ENCODE measurements at regions not wholly inside any gene's neighbourhood (a gene's known extent, or its start where the extent isn't known, plus 50 kb on each side); places are given as distances from the start of the nearest gene placed in this dataset.

DNA sequence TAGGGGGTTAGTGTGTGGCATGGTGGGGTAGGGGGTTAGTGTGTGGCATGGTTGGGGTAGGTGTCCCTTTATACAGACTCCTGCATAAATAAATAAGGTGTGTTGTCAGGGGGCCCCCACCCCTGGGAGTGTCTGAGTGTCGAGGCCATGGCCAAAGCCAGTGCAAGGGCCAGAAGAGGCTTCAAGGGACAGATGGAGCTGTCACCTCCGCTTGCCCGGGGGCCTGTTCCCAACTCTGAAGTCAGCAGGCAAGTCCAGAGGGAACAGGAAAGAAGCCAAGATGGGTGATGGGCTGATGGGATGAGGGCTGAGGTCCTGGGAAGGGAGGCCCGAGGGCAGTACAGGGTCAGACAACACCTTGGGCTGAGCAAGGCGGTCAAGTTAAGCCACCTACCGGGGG is 997.8 kb downstream of the BRD1 start:
- FAIRE-seq = no peak
- no peak for TF ChIP-seq POU2F2 (IDR thresholded peaks at IDR 0.05; ENCODE audit: low read depth, low read length)
- TF ChIP-seq TAF1 (IDR thresholded peaks at IDR 0.05; ENCODE audit: low read depth, low read length) = no peak
- no peak for TF ChIP-seq PAX5 (IDR thresholded peaks at IDR 0.05; ENCODE audit: insufficient read depth, low read length, severe bottlenecking)
- no peak for TF ChIP-seq POLR2A (IDR thresholded peaks at IDR 0.05; ENCODE audit: low read depth, low read length)
- TF ChIP-seq SPI1 (IDR thresholded peaks at IDR 0.05; ENCODE audit: low read depth, low read length) = no peak
- TF ChIP-seq POLR2AphosphoS5 (IDR thresholded peaks at IDR 0.05; ENCODE audit: low read depth, low read length) = no peak
- DNase-seq (ENCODE audit: insufficient read length, low spot score) = no peak

DNA sequence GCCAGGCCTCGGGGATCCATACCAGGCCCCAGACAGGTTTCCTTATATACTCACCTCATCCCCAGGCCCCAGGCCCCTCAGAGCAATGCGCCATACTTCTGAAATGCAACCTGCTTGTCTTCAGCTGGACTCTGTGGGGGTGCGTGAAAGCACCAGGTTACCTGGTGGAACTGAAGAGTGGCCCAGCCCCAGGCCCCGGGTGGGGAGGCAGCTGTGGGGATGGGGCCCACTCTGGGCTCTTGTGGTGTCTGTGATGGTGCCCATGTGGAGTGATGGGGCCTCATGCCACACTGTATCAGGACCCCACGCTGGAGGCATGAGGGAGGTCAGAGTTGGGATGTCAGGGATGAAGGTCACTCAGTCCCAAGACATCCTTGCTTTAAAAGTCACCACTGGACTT is 999.0 kb downstream of the BRD1 start:
- FAIRE-seq (no peak), DNase-seq (ENCODE audit: insufficient read length, low spot score) (no peak)
- no peak for TF ChIP-seq PAX5 (IDR thresholded peaks at IDR 0.05; ENCODE audit: insufficient read depth, low read length, severe bottlenecking)

DNA sequence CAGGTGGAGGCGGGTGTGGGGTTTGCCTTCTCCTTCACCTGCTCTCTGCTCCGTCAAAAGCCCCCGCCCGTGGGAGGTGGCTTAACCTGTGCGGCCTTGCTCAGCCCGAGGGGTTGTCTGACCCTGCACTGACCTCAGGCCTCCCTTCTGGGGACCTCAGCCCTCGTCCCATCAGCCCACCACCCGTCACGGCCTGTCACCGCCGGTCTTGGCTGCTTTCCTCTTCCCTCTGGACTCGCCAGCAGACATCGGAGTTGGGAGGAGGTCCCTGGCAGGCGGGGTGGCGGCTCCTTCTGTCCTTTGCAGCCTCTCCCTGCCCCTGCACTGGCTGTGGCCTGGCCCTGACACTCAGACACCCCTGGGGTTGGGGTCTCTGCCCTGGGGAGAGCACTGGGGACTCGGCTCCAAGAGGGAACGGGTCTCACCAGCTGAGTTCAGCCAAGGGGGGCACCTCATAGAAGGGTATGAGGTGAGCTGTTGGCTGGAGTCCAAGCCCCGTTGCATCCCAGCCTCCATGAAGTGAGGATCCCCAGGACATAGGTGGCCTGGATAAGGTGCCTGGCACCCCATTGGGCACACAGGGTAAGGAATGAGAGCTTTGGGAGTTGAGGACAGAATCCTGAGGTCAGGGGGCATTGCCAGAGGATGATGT is 999.6 kb downstream of the BRD1 start:
- no peak for TF ChIP-seq POLR2AphosphoS5 (IDR thresholded peaks at IDR 0.05; ENCODE audit: low read depth, low read length)
- TF ChIP-seq TAF1 (IDR thresholded peaks at IDR 0.05; ENCODE audit: low read depth, low read length) = no peak
- no peak for TF ChIP-seq PAX5 (IDR thresholded peaks at IDR 0.05; ENCODE audit: insufficient read depth, low read length, severe bottlenecking)
- no peak for TF ChIP-seq POU2F2 (IDR thresholded peaks at IDR 0.05; ENCODE audit: low read depth, low read length)
- no peak for TF ChIP-seq SPI1 (IDR thresholded peaks at IDR 0.05; ENCODE audit: low read depth, low read length)
- no peak for TF ChIP-seq POLR2A (IDR thresholded peaks at IDR 0.05; ENCODE audit: low read depth, low read length)
- no peak for DNase-seq (ENCODE audit: insufficient read length, low spot score)
- FAIRE-seq = no peak

DNA sequence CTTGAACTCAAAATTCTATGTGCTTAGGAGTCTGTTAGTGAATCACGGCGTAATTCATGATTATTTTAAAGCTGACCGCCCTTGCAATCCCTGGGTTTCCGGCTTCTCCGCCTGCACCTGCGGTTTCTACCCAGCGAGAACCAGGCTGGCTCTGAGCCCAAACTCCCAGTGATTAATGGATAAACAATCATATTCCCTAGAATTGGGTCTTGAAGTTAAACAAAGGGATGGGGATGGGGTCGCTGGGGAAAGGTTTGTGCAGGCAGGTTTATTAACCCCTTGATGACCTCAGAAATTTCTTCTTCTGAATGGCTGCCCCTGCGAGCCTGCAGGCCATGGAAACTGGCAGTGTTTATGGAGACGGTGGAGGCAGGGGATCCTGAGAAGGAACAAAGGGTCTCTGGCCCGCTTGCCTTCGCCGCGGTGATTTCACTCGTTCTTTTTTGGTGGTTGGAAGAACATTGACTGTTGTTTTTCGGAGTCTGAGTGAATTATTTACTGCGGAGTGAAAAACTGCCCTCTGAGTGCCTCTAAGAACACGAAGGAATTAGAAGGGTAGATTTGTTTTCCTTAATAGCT is 1000.3 kb downstream of the BRD1 start:
- no peak for FAIRE-seq
- TF ChIP-seq TAF1 (IDR thresholded peaks at IDR 0.05; ENCODE audit: low read depth, low read length) = no peak
- no peak for TF ChIP-seq PAX5 (IDR thresholded peaks at IDR 0.05; ENCODE audit: insufficient read depth, low read length, severe bottlenecking)
- TF ChIP-seq SPI1 (IDR thresholded peaks at IDR 0.05; ENCODE audit: low read depth, low read length) = no peak
- TF ChIP-seq POLR2AphosphoS5 (IDR thresholded peaks at IDR 0.05; ENCODE audit: low read depth, low read length) = no peak
- TF ChIP-seq POLR2A (IDR thresholded peaks at IDR 0.05; ENCODE audit: low read depth, low read length) = no peak
- no peak for TF ChIP-seq POU2F2 (IDR thresholded peaks at IDR 0.05; ENCODE audit: low read depth, low read length)
- DNase-seq (ENCODE audit: insufficient read length, low spot score) = no peak

DNA sequence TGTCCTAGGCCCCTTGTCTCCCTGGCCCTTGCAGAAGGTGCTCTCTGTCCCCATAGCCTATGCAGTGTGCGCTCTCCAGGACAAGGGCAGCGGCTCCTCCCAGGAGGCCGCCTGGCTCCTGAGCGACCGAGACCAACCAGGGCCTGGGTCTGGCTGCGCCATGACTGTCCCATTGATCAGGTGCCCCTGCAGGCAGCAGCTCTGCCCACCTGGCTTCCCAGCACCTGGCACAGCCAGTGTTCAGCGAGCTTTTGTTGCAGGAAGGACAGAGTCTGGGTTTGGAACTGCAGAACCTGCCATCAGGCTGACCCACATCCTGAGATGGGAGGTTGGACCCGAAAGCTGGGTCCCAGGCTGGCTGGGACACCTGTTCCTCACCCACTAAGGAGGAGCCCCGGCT is 1001.1 kb downstream of the BRD1 start:
- TF ChIP-seq POLR2A (IDR thresholded peaks at IDR 0.05; ENCODE audit: low read depth, low read length) = no peak
- DNase-seq (ENCODE audit: insufficient read length, low spot score) (no peak), FAIRE-seq (no peak)

DNA sequence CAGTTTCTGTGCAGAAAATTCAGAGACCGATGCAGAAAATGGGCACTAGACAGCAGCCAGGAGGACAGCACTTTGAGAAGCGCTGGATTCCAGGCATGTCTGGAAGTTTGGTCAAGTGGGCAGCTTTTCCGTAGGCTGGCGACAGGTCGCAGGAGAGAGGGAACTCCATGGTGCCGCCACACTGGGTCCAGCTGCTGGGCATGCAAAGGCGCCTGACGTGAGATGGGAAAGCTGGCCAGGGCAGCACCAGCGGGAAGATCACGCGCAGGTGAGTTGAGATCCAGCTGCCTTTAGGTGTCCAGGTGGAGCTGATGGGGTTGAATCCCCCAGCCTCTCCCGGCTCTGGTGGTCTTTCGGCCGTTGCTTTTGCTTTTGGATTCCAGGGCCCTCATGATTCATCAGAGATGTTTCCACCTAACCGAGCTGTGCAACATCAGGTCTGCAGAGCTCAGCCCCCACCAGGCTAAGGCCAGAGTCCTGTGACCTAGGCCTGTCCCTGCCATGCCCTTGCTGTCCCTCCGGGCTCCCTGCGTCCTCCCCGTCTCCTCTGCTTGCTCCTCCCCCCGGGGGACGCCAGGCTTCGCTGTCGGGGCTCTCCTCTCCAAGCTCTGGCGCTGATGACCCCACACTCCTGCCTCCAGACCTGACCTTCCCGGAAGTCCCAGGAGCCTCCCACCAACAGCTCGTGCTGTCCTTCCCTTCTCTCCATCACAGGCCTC is 1001.7 kb downstream of the BRD1 start:
- TF ChIP-seq POLR2A (IDR thresholded peaks at IDR 0.05; ENCODE audit: low read depth, low read length) (no peak), TAF1 (IDR thresholded peaks at IDR 0.05; ENCODE audit: low read depth, low read length) (no peak), PAX5 (IDR thresholded peaks at IDR 0.05; ENCODE audit: insufficient read depth, low read length, severe bottlenecking) (no peak), SPI1 (IDR thresholded peaks at IDR 0.05; ENCODE audit: low read depth, low read length) (no peak), POU2F2 (IDR thresholded peaks at IDR 0.05; ENCODE audit: low read depth, low read length) (no peak), POLR2AphosphoS5 (IDR thresholded peaks at IDR 0.05; ENCODE audit: low read depth, low read length) (no peak)
- FAIRE-seq = no peak
- DNase-seq (ENCODE audit: insufficient read length, low spot score) = no peak

DNA sequence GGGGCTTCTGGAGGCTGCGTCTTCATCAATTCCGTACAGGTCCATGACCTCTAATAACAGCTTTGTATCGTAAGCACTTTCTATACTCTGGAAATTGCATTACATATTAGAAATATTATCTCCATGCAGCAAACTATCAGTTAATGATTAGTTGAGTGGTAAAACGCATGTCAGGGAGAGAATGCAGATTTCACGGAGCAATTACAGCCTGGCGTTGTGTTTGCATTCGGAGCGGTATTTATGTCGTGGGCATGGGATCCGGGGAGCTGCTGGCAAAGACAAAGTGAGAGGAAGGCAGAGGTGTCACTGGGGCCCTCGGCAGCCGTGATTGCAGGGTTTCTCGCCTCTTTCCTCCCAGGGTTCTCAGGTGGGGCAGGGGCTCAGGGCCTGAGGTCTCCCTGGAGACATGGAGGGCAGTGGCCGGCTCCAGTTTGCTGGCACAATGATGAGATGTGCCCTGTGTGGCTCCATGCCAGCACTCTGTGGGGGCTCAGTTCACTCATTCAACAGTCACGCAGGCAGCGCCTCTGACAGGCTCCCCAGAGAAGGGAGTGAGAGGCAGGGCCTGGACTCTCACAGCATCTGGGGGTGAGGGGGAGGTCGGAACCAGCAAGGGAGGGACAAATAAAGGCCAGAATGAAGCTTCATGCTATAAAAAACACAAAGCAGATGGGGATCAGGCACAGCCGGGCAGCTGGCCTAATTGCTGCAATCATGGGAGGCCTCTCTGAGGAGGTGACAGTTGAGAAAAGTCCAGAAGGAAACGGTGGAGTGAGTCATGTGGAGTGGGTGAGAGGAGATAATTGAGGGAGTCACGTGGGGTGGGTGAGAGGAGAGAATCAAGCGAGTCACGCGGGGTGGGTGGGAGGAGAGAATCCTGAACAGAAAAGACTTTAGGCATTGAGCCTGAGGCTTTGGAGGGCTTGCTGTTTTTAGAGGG is 1002.7 kb downstream of the BRD1 start:
- TF ChIP-seq POLR2A (IDR thresholded peaks at IDR 0.05; ENCODE audit: low read depth, low read length) (no peak), SPI1 (IDR thresholded peaks at IDR 0.05; ENCODE audit: low read depth, low read length) (no peak), TAF1 (IDR thresholded peaks at IDR 0.05; ENCODE audit: low read depth, low read length) (no peak), POU2F2 (IDR thresholded peaks at IDR 0.05; ENCODE audit: low read depth, low read length) (no peak), PAX5 (IDR thresholded peaks at IDR 0.05; ENCODE audit: insufficient read depth, low read length, severe bottlenecking) (no peak), POLR2AphosphoS5 (IDR thresholded peaks at IDR 0.05; ENCODE audit: low read depth, low read length) (no peak)
- FAIRE-seq (no peak), DNase-seq (ENCODE audit: insufficient read length, low spot score) (no peak)

DNA sequence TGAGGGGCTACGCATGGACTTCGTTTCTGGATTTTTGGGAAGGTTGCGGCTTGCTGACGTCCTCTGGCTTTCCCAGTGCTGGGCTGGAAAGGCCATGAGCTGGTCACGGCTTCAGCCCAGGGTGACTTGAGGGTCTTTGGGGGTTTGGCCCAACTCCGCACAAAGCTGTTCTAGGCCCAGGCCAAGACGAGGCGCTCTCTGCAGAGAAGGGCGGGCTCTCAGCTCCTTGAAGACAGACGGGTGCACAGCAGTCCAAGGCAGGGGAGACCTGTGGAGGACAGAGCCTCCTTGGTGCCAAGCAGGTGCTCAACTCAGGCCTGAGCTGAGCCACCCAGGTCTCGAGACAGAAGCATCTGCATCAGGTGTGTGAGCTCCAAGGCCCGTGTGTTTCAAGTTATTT is 1003.7 kb downstream of the BRD1 start:
- TF ChIP-seq TAF1 (IDR thresholded peaks at IDR 0.05; ENCODE audit: low read depth, low read length) = no peak
- TF ChIP-seq SPI1 (IDR thresholded peaks at IDR 0.05; ENCODE audit: low read depth, low read length) = no peak
- TF ChIP-seq POLR2A (IDR thresholded peaks at IDR 0.05; ENCODE audit: low read depth, low read length) = no peak
- no peak for TF ChIP-seq POLR2AphosphoS5 (IDR thresholded peaks at IDR 0.05; ENCODE audit: low read depth, low read length)
- TF ChIP-seq POU2F2 (IDR thresholded peaks at IDR 0.05; ENCODE audit: low read depth, low read length) = no peak
- TF ChIP-seq PAX5 (IDR thresholded peaks at IDR 0.05; ENCODE audit: insufficient read depth, low read length, severe bottlenecking) = no peak
- FAIRE-seq (no peak), DNase-seq (ENCODE audit: insufficient read length, low spot score) (no peak)

Measured in GM12891 (cell line).